HG02840 (cell line): ENCODE measurements at regions not wholly inside any gene's neighbourhood (a gene's known extent, or its start where the extent isn't known, plus 50 kb on each side); places are given as distances from the start of the nearest gene placed in this dataset.
"Not testable (repeated sequence)": the region's sequence is repeated elsewhere in the genome, so short reads cannot be mapped to it uniquely, and the experiment has no call there.

ENCODE experiments used
- ATAC-seq: cut with Tn5 transposase; IDR thresholded peaks from one replicate; pipeline ENCODE4 v1.9.1; 2021; ENCODE audit warnings: mild to moderate bottlenecking, moderate library complexity, moderate number of reproducible peaks; ENCODE audit not compliant: unreplicated experiment, low FRiP score

DNA sequence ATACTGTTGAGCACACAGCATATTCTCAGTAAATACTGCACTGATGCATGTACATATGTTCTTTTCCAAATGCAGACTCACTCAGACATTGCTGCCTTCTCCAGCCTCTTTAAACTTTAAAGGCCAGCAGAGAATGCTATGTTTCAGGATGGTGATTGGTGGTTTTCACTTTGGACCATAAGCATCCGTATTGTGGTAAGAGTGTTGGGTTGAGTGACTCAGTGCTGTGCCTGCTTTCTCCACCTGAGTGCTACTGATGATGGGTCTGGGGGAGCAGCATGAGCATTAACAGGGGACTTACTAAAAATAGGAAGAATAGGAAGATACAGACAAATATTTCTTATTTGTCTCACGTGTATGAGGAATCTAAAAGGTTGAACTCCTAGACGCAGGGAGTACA, 56.3 kb upstream of the ZNF92 start:
- ATAC-seq, result no peak

DNA sequence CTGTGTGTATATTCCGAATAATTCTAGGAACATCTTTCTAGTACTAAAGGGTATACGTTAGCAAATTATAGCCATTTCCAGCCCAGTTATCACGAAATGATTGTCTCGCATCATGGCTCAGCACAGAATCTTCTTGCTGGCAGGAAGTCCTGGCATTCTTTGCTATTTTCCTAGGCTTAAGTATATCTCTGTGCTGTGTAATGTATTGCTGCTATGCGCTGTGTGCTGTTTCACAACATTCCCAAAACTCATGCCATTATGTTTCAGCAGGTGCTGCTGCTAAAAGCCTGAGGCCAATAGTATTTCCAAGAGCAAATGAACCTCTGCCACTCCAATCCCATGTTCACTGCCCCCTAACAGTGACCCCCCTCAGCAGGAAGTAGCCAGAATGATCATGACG, 62.9 kb upstream of the ZNF92 start:
- no peak for ATAC-seq

DNA sequence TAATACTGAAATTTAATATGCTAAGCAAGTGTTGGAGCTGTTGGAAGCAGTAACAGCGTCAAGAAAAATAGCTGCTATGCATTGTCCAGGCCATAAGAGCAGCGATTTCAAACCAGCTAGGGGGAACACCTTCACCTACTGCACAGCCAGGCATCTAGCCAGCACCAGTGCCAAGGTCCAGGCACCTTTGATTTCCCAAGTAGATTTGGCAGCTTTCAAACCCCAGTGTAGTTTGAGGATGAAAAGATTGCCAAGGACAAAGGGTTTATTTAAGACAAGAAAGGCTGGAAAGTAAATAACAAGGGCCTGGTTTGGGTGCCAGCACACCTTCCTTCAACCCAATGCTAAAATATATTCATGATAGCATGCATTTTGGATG, 65.4 kb upstream of the ZNF92 start:
- ATAC-seq, result no peak

DNA sequence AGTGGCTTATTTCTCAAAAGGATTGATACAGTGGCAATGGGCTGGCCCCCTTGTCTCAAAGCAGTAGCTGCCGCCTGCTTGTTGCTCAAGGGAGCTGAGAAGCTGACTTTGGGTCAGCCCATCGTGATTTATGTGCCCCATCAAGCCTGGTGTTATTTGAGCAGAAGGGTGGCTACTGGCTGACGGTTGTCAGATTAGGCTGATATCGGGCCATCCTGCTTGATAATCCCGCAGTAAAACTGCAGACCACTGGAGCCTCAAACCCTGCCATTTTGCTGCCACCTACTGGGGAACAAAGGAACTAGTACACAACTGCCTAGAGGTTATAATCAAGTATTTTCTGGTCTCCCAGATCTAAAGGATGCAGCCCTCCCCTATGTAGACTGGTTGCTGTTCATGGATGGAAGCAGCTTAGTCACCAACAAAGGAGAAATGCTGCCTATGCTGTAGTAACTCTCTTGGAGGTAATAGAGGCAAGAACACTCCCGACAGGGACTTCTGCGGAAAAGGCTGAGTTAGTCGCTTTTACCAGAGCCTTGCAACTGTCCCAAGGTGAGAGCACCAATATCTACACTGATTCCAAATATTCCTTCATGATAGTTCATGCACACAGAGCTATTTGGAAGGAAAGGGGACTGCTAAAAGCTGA, 65.9 kb upstream of the ZNF92 start:
- ATAC-seq, result no peak

DNA sequence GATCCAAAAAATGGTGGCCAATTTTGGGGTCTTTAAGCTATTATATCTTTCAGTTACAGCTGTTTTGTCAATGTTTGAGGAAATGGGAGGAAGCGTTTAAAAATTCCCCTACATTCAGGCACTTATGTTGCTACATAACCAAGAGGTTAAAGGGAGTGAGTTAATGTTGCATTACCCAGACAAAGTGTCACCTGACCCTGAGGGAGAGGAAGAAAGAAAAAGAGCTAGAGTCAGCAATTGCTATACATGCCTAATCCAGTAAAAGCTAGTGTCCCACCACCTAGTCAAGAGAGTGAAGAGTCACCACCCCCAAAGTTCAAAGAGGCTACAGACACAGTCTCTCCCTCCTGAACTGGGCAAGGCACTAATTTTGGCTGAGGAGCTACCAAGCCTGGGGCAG, 69.5 kb upstream of the ZNF92 start:
- ATAC-seq, result no peak

DNA sequence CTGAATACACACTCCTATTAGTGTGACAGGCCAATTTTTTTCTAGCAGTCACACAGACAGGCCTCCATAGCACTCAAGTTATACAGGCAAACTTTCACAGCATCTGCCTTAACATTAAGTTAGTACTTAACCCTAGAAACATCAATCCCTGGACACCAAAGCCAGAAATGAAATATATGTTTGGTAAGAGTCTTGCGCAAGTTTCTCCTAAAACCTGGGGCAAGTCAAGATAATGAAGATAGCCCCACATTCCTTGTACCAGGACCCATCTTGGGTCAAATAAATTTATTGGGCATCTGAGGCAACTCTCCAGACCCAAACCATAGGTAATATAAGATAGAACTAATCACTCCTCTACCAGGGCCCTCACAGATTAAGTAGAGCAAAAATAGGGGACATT, 70.8 kb upstream of the ZNF92 start:
- ATAC-seq, result no peak

DNA sequence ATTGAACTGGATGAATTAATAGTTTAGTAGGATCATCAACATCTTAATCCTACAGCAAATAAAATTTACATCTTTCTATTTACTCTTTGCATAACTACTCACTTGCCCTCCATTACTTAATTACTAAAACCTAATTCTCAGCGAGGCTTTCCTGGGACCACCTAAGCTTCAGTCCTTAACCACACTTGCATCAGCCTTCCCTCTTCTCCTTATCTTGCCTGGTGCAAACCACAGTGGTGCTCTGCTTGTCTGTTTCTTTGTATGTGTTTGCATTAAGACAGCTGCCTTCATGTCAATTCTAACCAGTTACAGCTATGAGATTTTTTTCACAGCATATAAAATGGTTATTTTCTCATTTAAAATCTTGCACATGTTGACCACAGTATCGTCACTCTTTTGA, 72.6 kb upstream of the ZNF92 start:
- ATAC-seq, result no peak

DNA sequence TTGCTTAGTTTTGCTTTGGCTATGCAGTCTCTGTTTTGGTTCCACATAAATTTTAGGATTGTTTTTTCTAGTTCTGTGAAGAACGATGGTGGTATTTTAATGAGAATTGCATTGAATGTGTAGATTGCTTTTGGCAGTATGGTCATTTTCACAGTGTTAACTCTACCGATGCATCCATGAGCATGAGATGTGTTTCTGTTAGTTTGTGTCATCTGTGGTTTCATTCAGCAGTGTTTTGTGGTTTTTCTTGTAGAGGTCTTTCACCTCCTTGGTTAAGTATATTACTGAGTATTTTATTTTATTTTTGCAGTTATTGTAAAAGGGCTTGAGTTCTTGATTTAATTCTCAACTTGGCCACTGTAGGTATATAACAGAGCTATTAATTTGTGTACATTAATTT, 78.2 kb upstream of the ZNF92 start:
- ATAC-seq, result no peak

DNA sequence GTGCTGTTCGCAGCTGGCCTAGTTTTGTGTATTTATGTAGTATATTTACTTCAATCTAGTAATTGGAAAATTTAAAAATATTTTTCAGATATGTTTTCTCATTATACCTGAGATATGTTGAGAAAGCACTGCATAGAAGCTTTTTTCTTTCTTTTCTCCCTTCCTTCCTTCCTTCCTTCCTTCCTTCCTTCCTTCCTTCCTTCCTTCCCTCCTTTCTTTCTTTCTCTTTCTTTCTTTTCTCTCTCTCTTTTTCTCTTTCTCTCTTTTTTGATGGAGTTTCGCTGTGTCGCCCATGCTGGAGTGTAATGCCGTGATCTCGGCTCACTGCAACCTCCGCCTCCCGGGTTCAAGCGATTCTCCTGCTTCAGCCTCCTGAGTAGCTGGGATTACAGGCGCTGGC, 83.3 kb upstream of the ZNF92 start:
- ATAC-seq, result not testable (repeated sequence)

DNA sequence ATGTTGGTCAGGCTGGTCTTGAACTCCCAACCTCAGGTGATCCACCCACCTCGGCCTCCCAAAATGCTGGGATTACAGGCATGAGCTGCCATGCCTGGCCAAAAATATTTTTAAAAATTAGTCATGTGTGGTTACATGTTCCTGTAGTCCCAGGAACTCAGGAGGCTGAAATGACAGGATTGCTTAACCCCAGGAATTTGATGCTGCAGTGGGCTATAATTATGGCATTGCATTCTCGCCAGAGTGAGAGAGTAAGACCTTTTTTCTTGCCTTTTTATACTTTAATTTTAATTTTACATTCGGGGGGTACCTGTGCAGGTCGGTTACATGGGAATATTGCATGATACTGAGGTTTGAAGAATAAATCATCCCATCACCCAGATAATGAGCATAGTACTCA, 86.6 kb upstream of the ZNF92 start:
- ATAC-seq, result no peak

DNA sequence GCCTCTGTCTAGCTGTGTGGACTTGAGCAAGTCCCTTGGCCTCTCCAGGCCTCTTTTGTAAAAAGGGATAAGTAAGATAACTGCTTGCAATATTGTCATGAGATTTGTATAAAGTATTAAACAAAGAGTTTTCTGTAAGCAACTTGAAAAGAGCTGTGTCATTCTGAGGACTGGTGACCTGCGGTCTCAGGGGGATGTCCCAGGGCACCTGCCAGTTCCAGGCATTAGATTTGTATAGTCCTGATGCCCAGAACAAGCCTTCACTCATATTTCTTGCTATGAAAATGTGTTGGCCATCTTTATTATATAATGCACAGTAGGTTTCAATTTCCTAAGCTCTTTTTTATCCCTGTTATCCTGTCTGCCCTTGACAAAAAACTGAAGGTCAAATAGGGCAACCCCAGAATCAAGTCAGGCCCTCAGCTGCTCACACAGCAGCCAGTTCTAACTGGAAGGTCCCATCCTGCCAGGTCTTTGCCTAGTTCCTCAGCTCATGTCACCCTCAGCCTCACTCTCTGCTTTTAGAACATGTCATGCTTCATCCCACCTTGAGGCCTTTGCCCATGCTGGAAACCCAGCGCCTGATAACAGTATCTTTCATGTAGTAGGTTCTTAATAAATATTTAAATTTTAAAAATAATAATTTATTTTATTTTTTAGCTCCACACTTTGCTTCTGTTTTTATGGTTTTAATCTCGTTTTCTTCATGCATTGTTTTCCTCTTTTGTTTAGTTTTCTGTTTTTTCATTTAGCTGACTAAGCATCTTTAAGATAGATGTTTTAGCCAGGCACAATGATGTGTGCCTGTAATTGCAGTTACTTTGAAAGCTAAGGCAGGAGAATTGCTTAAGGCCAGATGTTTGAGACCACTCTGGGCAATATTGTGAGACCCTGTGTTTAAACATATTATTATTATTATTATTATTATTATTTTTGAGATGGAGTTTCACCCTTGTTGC, 87.5 kb upstream of the ZNF92 start:
- no peak for ATAC-seq

DNA sequence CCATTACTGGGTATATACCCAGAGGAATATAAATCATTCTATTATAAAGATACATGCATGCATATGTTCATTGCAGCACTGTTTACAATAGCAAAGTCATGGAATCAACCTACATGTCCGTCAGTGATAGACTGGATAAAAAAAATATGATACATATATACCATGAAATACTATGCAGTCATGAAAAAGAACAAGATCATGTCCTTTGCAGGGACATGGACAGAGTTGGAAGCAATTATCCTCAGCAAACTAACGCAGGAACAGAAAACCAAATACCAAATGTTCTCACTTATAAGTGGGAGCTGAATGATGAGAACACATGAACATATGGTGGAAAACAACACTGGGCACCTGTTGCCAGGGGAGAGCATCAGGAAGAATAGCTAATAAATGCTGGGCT, 88.4 kb upstream of the ZNF92 start:
- not testable (repeated sequence) for ATAC-seq

DNA sequence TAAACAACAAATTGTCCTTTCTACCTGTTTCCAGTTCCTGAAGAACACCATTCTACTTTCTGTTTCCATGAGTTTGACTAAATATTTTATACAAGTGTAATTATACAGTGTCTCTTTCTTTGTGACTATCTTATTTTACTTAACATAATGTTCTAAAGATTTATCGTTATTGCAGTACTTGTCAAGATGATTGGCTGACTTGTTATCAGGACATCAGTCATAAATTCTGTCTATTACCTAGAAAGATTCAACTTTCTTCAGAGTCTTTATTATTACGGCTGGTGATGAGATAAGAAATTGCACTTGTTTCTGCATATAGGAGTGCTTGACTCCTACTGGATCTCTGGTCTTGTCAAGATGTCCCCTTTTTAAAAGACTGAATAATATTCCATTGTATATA, 93.9 kb upstream of the ZNF92 start:
- no peak for ATAC-seq

DNA sequence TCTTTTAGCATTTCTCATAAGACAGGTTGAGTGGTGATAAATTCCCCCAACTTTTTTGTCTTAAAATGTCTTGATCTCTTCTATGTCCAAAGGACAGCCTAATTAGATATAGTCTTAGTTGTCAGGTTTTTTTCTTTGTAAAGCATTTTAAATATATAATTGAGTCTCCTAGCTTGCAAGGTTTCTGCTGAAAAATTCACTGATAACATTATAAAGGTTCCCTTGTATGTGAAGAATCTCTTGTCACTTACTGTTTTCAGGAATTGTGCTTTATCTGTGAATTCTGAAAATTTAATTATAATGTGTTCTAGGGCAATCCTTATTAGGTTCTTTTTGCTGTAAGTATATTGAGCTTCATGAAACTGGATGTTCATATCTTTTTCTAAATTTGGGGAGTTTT, 96.8 kb upstream of the ZNF92 start:
- ATAC-seq, result no peak

DNA sequence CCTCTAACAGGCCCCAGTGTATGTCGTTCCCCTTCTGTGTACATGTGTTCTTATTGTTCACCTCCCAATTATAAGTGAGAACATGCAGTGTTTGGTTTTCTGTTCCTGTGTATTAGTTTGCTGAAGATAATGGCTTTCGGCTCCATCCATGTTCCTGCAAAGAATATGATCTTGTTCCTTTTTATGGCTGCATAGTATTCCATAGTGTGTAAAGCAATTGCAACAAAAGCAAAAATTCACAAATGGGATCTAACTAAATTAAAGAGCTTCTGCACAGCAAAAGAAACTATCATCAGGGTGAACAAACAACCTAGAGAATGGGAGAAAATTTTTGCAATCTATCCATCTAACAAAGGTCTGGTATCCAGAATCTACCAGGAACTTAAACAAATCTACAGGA, 102.2 kb upstream of the ZNF92 start:
- ATAC-seq, result not testable (repeated sequence)

DNA sequence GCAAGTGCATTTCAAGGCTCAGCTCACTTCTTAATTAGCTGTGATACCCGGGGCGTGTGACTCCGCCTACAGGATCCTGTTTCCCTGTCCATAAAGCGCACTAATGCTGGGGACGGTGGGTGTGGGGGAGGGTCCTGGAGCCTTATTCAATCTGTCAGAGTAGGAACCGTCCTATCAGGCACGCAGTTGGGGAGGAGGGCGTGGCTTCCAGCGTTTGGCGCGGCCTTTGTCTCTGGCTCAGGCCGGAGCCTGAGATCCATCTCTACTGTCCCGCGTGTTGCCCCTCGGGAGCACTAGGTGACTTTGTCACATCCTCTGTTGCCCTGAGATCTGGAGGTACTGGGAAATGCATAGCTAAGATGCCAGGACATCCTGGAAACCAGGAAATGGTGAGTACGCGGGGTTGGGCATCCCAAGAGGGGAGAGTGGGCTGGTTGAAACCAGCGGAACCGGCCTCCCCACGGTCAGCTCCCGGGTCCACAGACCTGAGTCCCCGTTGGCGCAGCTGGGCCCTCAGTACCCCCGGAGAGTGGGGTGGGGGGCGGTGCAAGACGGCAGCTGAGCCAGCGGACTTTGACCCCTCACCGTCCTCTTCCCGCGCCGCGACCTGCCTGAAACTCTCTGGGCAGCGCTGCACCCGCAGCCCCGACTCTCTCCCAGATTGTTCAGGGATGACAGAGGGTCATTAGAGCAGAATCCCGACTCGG, 104.4 kb upstream of the ZNF92 start:
- ATAC-seq, result no peak

DNA sequence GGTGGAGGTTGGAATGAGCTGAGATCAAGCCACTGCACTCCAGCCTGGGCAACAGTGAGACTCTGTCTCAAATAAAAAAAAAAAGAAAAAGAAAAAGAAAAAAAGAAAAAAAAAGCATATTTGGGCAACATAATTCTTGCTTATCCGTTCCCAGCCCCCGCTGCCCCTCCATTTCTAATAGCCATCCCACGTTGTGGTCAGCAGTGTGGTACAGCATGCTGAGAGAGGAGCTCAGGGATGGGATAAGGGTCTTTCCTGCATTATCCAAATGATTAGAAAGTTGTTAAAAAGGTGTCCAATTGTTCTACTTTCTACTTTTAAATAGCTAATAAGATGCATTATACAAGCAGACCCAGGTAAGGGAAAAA, 104.9 kb upstream of the ZNF92 start:
- no peak for ATAC-seq

DNA sequence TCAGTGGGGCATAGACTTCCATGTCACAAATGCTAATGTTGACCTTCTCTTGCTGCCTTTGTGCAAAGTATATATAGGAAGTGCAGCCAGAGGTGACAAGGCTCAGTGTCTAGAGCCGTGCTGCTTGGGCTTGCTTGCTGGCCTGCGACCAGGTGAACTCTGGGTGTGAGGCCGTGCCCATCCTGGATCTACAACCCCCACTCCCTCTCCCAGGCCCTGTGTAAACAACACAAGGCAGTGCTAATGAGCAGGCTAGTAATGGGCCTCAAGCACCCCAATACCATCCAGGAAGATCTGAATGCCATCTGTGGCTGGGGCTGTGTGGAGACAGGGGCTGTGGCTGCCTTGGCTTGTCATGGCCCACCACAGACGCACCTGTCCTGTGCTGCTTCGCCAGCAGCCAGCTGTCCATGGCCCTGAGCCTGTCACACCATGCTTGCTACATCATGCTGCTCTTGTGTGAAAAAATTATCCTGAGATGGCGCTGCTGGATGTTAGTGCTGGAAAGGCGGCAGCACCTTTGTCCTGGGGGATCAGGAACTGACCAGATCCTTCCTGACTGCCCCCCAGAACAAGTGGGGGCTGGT, 107.6 kb upstream of the ZNF92 start:
- ATAC-seq, result no peak

DNA sequence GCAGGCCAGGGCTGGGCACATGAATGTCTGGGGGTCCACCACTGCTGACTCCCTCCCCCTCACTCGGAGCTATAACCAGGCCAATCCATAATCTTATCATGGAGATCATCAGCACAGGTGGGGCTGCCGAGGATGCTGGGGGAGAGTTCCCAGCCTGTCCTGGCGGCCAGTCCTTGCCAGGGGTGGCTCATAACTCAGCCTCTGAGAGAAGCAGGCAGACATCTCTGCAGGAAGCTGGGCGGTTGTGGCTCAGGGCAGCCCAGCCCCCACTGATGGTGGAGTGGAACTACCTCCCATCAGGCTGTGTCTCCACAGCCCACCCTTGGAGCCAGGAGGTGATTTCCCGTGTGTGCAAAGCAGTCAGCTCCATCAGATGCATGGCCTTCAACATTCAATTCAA, 109.4 kb upstream of the ZNF92 start:
- ATAC-seq, result no peak

DNA sequence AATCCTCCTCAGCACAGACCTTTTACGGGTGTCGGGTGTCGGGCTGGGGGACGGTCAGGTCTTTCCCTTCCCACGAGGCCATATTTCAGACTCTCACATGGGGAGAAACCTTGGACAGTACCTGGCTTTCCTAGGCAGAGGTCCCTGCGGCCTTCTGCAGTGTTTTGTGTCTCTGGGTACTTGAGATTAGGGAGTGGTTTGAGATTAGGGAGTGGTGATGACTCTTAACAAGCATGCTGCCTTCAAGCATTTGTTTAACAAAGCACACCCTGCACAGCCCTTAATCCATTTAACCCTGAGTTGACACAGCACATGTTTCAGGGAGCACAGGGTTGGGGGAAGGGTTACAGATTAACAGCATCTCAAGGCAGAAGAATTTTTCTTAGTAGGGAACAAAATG, 113.0 kb upstream of the ZNF92 start:
- not testable (repeated sequence) for ATAC-seq

DNA sequence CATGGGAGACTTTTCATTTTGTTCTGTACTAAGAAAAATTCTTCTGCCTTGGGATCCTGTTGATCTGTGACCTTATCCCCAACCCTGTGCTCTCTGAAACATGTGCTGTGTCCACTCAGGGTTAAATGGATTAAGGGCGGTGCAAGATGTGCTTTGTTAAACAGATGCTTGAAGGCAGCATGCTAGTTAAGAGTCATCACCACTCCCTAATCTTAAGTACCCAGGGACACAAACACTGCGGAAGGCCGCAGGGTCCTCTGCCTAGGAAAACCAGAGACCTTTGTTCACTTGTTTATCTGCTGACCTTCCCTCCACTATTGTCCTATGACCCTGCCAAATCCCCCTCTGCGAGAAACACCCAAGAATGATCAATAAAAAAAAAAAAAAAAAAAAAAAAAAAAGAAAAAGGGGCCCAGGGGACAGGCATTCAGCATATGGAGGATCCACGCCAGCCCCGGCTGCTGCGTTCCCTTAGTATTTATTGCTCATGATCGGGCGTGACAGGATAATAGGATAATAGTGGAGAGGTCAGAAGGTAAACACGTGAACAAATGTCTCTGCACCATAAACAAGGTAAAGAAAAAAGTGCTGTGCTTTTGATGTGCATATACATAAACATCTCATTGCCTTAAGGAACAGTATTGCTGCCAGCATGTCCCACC, 113.7 kb upstream of the ZNF92 start:
- ATAC-seq, result not testable (repeated sequence)
